ENCODE measurements at regions not wholly inside any gene's neighbourhood (a gene's known extent, or its start where the extent isn't known, plus 50 kb on each side); places are given as distances from the start of the nearest gene placed in this dataset.
"Not testable (repeated sequence)": the region's sequence is repeated elsewhere in the genome, so short reads cannot be mapped to it uniquely, and the experiment has no call there.

DNA sequence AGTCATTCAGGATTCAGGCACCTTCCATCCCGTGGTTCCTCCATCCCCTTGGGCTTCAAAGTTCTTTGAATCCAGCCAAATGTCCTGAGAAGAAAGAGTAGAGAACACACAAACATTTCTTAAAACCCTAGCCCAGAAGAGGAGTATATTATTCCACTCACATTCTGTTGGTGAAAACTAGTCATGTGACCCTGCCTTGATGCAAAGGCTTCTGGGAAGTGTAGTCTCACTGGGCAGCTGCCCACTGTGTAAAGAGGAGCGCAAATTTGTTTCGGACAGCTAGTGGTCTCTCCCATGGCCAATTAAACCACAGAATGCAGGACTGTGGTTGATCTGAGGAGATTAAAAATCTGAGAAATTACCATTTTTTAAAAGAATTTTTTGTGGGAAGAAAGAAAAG, 304.4 kb downstream of the SUCLA2 start:
- Histone ChIP-seq H3K4me1 (no peaks in the 10 kb centered on the region), H3K36me3 (ENCODE audit: insufficient read depth in 1 of 2, low read depth in 1 of 2) (no peaks in the 10 kb centered on the region), H3K27me3 (ENCODE audit: insufficient read depth in 3 of 3, low read length in 2 of 3) (no peaks in the 10 kb centered on the region), H3K4me3 (no peak overlapping the region), H3K9me3 (no peaks in the 10 kb centered on the region), H3K27ac (no peak overlapping the region)
- DNase-seq (no peak), ATAC-seq (no peak)
- intact Hi-C loops (cut with DNase I): no loop called here
- WGBS, 3 donors: 62 to 88% (median 71%) methylated on average over 3 of the region's 3 CpGs
- no peak for TF ChIP-seq CTCF (IDR thresholded peaks at IDR 0.05)

DNA sequence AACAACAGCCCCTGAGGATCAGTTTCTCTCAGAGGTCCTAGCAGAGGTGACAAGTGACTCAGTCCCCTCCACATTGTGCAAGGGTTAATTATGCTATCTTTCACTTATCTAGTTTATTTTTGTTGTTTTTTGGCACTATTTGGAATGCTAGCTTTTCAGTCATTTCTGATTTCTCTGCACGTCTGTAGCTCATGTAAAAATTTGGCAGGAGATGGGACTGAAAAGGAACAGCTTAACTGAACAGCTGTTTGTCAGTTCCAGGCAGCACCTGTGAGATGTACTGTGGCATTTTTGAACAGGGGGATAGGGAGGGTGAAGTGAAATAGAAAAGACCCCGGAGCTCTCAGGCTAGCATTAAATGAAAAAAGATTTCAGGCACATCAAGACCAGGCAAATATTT, 313.5 kb downstream of the SUCLA2 start:
- TF ChIP-seq CTCF (IDR thresholded peaks at IDR 0.05): no peak

GRCh38 chr13:47685156-47685555, 315.9 kb downstream of the SUCLA2 start:
- H3K4me3 ChIP-seq; H3K4me1 ChIP-seq; H3K27ac ChIP-seq; ATAC-seq; intact Hi-C loops (cut with DNase I); H3K36me3 ChIP-seq (ENCODE audit: insufficient read depth in 1 of 2, low read depth in 1 of 2); DNase-seq; H3K9me3 ChIP-seq; H3K27me3 ChIP-seq (ENCODE audit: insufficient read depth in 3 of 3, low read length in 2 of 3): not testable (repeated sequence)
- WGBS, 3 donors: 86 to 88% (median 88%) methylated on average over 2 of the region's 2 CpGs

More for the DNA sequence above, 313.5 kb downstream of the SUCLA2 start:
- Histone ChIP-seq H3K4me1 (no peaks in the 10 kb centered on the region), H3K4me3 (no peak overlapping the region), H3K27me3 (ENCODE audit: insufficient read depth in 3 of 3, low read length in 2 of 3) (no peaks in the 10 kb centered on the region), H3K27ac (no peak overlapping the region), H3K36me3 (ENCODE audit: insufficient read depth in 1 of 2, low read depth in 1 of 2) (no peaks in the 10 kb centered on the region), H3K9me3 (no peaks in the 10 kb centered on the region)
- no peak for DNase-seq
- 19 to 36% (median 20%) methylated on average over 2 of the region's 2 CpGs for WGBS, 3 donors
- intact Hi-C loops (cut with DNase I): no loop called here
- no peak for ATAC-seq

GRCh38 chr13:47680748-47681147, 320.3 kb downstream of the SUCLA2 start:
- ATAC-seq: peak in 1 of 4 donors; percentile 36
- intact Hi-C loops (cut with DNase I): no loop called here

GRCh38 chr13:47679401-47679800, 321.7 kb downstream of the SUCLA2 start:
- DNase-seq (no peak), ATAC-seq (peak in 3 of 4 donors; percentile 39 to 75 (median 58))
- peak overlapping the region; percentile 6 for H3K27ac ChIP-seq
- TF ChIP-seq CTCF (IDR thresholded peaks at IDR 0.05): no peak
- intact Hi-C loops (cut with DNase I): no loop called here
- no peaks in the 10 kb centered on the region for H3K27me3 ChIP-seq (ENCODE audit: insufficient read depth in 3 of 3, low read length in 2 of 3)
- H3K36me3 ChIP-seq (ENCODE audit: insufficient read depth in 1 of 2, low read depth in 1 of 2): no peaks in the 10 kb centered on the region
- H3K9me3 ChIP-seq: no peaks in the 10 kb centered on the region
- 46 to 55% (median 52%) methylated on average over 1 of the region's 1 CpG for WGBS, 3 donors
- no peak overlapping the region for H3K4me3 ChIP-seq
- H3K4me1 ChIP-seq: no peaks in the 10 kb centered on the region

More at GRCh38 chr13:47680748-47681147, 320.3 kb downstream of the SUCLA2 start:
- no peak for DNase-seq
- 37 to 69% (median 46%) methylated on average over 2 of the region's 2 CpGs for WGBS, 3 donors
- Histone ChIP-seq H3K27me3 (ENCODE audit: insufficient read depth in 3 of 3, low read length in 2 of 3) (no peaks in the 10 kb centered on the region), H3K27ac (no peak overlapping the region), H3K36me3 (ENCODE audit: insufficient read depth in 1 of 2, low read depth in 1 of 2) (no peaks in the 10 kb centered on the region), H3K9me3 (no peaks in the 10 kb centered on the region), H3K4me1 (no peaks in the 10 kb centered on the region), H3K4me3 (no peak overlapping the region)
- TF ChIP-seq CTCF (IDR thresholded peaks at IDR 0.05): no peak

Data from psoas muscle (tissue), 7 donors.